DND-41 (cell line): ENCODE measurements at regions not wholly inside any gene's neighbourhood (a gene's known extent, or its start where the extent isn't known, plus 50 kb on each side); places are given as distances from the start of the nearest gene placed in this dataset.
"Not testable (repeated sequence)": the region's sequence is repeated elsewhere in the genome, so short reads cannot be mapped to it uniquely, and the experiment has no call there.

Experiments
- EZH2 ChIP-seq: IDR thresholded peaks from 3 replicates; pipeline ENCODE4 v1.6.1; 2012; ENCODE audit warnings: borderline replicate concordance, low read depth, mild to moderate bottlenecking, moderate library complexity, low read length, inconsistent platforms; ENCODE audit not compliant: severe bottlenecking
- TF ChIP-seq, protein P1 (sequence below): IDR thresholded peaks from 2 replicates; pipeline ENCODE4 v1.5.1; 2012; ENCODE audit warnings: borderline replicate concordance, low read length, moderate library complexity, mild to moderate bottlenecking; ENCODE audit not compliant: poor library complexity, severe bottlenecking; ENCODE audit errors: extremely low read depth

DNA sequence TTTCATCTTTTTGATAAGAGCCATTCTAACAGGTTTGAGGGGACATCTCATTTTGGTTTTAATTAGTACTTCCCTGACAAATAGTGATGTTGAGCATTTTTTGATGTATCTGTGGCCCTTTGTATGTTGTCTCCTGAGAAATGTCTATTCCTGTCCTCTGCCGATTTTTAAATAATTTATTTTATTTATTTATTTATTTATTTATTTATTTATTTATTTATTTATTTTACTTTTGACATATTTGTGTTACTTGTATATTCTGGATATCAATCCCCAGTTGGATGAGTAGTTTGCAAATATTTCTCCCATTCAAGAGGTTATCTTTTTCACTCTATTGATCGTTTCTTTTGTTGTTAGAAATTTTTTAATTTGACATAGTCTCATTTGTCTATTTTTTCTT, 133.9 kb downstream of the OR4F15 start:
- TF ChIP-seq, protein P1, sequence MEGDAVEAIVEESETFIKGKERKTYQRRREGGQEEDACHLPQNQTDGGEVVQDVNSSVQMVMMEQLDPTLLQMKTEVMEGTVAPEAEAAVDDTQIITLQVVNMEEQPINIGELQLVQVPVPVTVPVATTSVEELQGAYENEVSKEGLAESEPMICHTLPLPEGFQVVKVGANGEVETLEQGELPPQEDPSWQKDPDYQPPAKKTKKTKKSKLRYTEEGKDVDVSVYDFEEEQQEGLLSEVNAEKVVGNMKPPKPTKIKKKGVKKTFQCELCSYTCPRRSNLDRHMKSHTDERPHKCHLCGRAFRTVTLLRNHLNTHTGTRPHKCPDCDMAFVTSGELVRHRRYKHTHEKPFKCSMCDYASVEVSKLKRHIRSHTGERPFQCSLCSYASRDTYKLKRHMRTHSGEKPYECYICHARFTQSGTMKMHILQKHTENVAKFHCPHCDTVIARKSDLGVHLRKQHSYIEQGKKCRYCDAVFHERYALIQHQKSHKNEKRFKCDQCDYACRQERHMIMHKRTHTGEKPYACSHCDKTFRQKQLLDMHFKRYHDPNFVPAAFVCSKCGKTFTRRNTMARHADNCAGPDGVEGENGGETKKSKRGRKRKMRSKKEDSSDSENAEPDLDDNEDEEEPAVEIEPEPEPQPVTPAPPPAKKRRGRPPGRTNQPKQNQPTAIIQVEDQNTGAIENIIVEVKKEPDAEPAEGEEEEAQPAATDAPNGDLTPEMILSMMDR = not testable (repeated sequence)
- not testable (repeated sequence) for TF ChIP-seq EZH2
